ENCODE measurements at regions not wholly inside any gene's neighbourhood (a gene's known extent, or its start where the extent isn't known, plus 50 kb on each side); places are given as distances from the start of the nearest gene placed in this dataset.
A peak's percentile ranks its signal among the peaks of the same experiment; 100 is the strongest.

DNA sequence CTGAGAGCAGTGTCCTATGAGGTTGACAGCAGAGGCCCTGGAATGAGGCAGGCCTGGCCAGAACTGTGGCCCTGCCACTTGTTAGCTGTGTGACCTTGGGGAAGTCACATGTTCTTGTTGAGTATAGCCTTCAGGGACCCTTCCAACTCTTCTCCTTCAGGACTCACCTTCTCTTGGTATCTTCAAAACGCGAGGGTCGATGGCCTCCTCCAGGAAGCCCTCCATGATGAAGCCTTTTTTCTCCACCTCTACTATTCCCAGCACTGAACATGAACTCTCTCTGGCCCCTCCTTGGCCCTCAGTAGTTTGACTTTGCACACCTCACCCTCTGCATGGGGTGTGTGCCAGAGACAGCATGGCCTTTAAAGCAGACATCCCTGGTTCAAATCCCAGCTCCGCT, 195.1 kb upstream of the LINGO1 start:
- Mint-ChIP-seq H3K27ac (no peak overlapping the region), H3K4me3 (no peak overlapping the region), H3K4me1 (peaks cover 13% of the 10 kb centered on the region), H3K9me3 (no peaks in the 10 kb centered on the region), H3K27me3 (ENCODE audit: insufficient read depth, low read depth) (peaks cover 6% of the 10 kb centered on the region), H3K36me3 (no peaks in the 10 kb centered on the region)
- peaks cover 10% of the 10 kb centered on the region for H3K4me1 ChIP-seq
- TF ChIP-seq, protein P1, sequence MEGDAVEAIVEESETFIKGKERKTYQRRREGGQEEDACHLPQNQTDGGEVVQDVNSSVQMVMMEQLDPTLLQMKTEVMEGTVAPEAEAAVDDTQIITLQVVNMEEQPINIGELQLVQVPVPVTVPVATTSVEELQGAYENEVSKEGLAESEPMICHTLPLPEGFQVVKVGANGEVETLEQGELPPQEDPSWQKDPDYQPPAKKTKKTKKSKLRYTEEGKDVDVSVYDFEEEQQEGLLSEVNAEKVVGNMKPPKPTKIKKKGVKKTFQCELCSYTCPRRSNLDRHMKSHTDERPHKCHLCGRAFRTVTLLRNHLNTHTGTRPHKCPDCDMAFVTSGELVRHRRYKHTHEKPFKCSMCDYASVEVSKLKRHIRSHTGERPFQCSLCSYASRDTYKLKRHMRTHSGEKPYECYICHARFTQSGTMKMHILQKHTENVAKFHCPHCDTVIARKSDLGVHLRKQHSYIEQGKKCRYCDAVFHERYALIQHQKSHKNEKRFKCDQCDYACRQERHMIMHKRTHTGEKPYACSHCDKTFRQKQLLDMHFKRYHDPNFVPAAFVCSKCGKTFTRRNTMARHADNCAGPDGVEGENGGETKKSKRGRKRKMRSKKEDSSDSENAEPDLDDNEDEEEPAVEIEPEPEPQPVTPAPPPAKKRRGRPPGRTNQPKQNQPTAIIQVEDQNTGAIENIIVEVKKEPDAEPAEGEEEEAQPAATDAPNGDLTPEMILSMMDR (IDR thresholded peaks at IDR 0.05): no peak
- TF ChIP-seq EZH2phosphoT487 (IDR thresholded peaks at IDR 0.05): no peak
- TF ChIP-seq EZH2 (IDR thresholded peaks at IDR 0.05): no peak
- H3K4me3 ChIP-seq: no peak overlapping the region
- no peaks in the 10 kb centered on the region for H3K9me3 ChIP-seq (ENCODE audit: low read depth)
- no peak overlapping the region for H2AFZ ChIP-seq (replicated peaks)
- no peaks in the 10 kb centered on the region for H3F3A ChIP-seq (ENCODE audit: low read depth)
- H3K4me2 ChIP-seq: no peak overlapping the region
- no peak for DNase-seq (ENCODE audit: low spot score)
- no peaks in the 10 kb centered on the region for H3K79me2 ChIP-seq (ENCODE audit: low read depth)
- H3K36me3 ChIP-seq: no peaks in the 10 kb centered on the region
- no peak overlapping the region for H3K9ac ChIP-seq
- H3K27me3 ChIP-seq: no peaks in the 10 kb centered on the region
- H4K20me1 ChIP-seq (ENCODE audit: low read depth): no peaks in the 10 kb centered on the region
- no peak overlapping the region for H3K27ac ChIP-seq

DNA sequence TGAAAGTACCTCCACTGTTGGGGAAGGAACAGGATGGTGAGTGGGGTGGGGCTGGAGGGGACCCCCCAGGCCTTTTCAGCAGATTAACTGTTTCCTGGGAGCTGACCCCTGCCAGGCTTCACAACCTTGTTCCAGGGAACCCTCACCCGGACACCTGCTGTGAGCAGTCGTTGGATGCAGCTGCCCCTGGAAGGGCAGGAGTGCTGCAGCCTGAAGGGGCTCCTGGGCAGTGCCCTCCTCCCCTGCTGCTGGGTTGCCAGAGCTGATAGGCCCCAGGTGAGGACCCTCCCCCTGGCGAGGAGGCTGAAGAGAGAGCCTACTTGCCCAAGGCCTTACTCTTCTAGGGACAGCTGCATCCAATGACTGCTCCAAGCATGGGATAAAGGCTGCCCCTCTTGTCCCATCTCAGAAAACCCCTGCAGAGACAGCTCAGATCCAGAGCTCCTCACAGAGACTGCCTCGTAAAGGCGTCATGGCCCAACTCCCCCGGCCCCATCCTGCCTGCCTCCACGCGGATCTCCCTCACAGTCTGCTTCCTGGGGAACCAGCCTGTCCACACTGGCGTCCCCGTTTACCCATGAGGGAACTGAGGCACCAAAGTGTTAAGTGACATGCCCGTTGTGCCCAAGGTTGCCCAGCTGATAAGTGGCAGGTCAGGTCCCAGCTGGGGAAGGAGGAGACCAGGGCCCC, 193.4 kb upstream of the LINGO1 start:
- TF ChIP-seq, protein P1 (IDR thresholded peaks at IDR 0.05): no peak
- TF ChIP-seq EZH2 (IDR thresholded peaks at IDR 0.05) (no peak), EZH2phosphoT487 (IDR thresholded peaks at IDR 0.05) (no peak)
- no peak overlapping the region for H3K4me3 ChIP-seq
- H3K27me3 ChIP-seq: peaks cover 15% of the 10 kb centered on the region
- no peak overlapping the region for H2AFZ ChIP-seq (replicated peaks)
- no peaks in the 10 kb centered on the region for H3K36me3 Mint-ChIP-seq
- no peak overlapping the region for H3K4me3 Mint-ChIP-seq
- H3K27me3 Mint-ChIP-seq (ENCODE audit: insufficient read depth, low read depth): peaks cover 17% of the 10 kb centered on the region
- H3K4me2 ChIP-seq: no peak overlapping the region
- no peaks in the 10 kb centered on the region for H3K79me2 ChIP-seq (ENCODE audit: low read depth)
- H3K9me3 Mint-ChIP-seq: no peaks in the 10 kb centered on the region
- no peaks in the 10 kb centered on the region for H3K36me3 ChIP-seq
- H3K9me3 ChIP-seq (ENCODE audit: low read depth): no peaks in the 10 kb centered on the region
- no peak overlapping the region for H3K27ac ChIP-seq
- no peaks in the 10 kb centered on the region for H3K4me1 ChIP-seq
- peaks cover 9% of the 10 kb centered on the region for H3K4me1 Mint-ChIP-seq
- H3F3A ChIP-seq (ENCODE audit: low read depth): peaks cover 2% of the 10 kb centered on the region
- H3K9ac ChIP-seq: no peak overlapping the region
- H4K20me1 ChIP-seq (ENCODE audit: low read depth): peaks cover 3% of the 10 kb centered on the region
- no peak for DNase-seq (ENCODE audit: low spot score)
- no peak overlapping the region for H3K27ac Mint-ChIP-seq

DNA sequence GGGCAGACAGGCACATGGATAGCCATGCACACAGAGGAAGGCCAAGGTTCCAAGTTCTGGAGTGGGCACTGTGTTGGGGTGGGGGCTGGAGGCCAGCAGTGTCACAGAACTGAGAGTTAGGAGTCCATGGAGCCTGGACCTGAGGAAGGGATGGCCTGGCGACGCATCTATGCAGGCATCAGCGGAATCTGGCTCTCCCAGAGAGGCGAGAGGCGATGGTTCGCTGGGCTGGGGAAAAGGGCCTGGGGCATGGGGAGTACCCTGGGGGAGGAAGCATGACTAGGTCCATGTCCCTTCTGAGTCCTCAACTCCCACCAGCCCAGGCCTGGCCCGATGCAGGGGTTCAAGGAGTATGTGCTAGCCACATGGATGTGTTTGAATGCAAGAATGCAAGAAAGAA, 192.8 kb upstream of the LINGO1 start:
- Mint-ChIP-seq H3K27ac (peak overlapping the region; percentile 93), H3K9me3 (no peaks in the 10 kb centered on the region), H3K4me1 (peaks cover 13% of the 10 kb centered on the region), H3K36me3 (no peaks in the 10 kb centered on the region), H3K27me3 (ENCODE audit: insufficient read depth, low read depth) (peaks cover 23% of the 10 kb centered on the region), H3K4me3 (no peak overlapping the region)
- H3K4me3 ChIP-seq: no peak overlapping the region
- TF ChIP-seq EZH2phosphoT487 (IDR thresholded peaks at IDR 0.05): no peak
- TF ChIP-seq, protein P1 (IDR thresholded peaks at IDR 0.05): no peak
- H3K4me1 ChIP-seq: no peaks in the 10 kb centered on the region
- H3K27me3 ChIP-seq: peaks cover 21% of the 10 kb centered on the region
- no peak overlapping the region for H3K9ac ChIP-seq
- H3K79me2 ChIP-seq (ENCODE audit: low read depth): no peaks in the 10 kb centered on the region
- peaks cover 8% of the 10 kb centered on the region for H3F3A ChIP-seq (ENCODE audit: low read depth)
- no peak overlapping the region for H3K4me2 ChIP-seq
- no peak overlapping the region for H3K27ac ChIP-seq
- H4K20me1 ChIP-seq (ENCODE audit: low read depth): peaks cover 9% of the 10 kb centered on the region
- no peaks in the 10 kb centered on the region for H3K36me3 ChIP-seq
- H2AFZ ChIP-seq (replicated peaks): no peak overlapping the region
- no peak for DNase-seq (ENCODE audit: low spot score)
- no peaks in the 10 kb centered on the region for H3K9me3 ChIP-seq (ENCODE audit: low read depth)

Data from neural progenitor cell (in vitro differentiated cells).